GM12874 (cell line): ENCODE measurements at regions not wholly inside any gene's neighbourhood (a gene's known extent, or its start where the extent isn't known, plus 50 kb on each side); places are given as distances from the start of the nearest gene placed in this dataset.

Source experiments
- TF ChIP-seq, protein P1 (sequence below): IDR thresholded peaks from 2 replicates; pipeline ENCODE4 v1.5.1; 2011; ENCODE audit warnings: low read depth, mild to moderate bottlenecking, control low read depth, low read length, moderate library complexity; ENCODE audit not compliant: insufficient read depth

- TF ChIP-seq, protein P1, sequence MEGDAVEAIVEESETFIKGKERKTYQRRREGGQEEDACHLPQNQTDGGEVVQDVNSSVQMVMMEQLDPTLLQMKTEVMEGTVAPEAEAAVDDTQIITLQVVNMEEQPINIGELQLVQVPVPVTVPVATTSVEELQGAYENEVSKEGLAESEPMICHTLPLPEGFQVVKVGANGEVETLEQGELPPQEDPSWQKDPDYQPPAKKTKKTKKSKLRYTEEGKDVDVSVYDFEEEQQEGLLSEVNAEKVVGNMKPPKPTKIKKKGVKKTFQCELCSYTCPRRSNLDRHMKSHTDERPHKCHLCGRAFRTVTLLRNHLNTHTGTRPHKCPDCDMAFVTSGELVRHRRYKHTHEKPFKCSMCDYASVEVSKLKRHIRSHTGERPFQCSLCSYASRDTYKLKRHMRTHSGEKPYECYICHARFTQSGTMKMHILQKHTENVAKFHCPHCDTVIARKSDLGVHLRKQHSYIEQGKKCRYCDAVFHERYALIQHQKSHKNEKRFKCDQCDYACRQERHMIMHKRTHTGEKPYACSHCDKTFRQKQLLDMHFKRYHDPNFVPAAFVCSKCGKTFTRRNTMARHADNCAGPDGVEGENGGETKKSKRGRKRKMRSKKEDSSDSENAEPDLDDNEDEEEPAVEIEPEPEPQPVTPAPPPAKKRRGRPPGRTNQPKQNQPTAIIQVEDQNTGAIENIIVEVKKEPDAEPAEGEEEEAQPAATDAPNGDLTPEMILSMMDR = no peak
Measured at GRCh38 chr6:90778417-90779203, 191.7 kb upstream of the MAP3K7 start.

DNA sequence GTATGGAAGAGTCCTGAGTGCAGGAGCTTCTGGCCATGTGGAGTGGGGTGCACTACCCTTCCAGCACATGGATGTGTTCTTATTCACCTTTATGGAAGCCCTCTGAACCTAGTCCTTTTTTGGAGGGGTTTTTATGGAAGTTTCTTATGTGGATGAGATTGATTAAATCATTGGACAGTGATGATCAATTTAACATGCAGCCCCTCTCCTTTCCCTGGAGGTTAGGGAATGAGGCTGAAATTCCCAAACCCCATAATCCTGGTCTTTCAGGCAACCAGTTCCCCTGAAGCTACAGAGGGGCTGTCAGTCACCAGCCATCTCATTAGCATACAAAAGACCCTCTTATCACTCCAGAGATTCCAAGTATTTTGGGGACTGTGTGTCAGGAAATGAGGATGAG lies 183.9 kb upstream of the MAP3K7 start:
- TF ChIP-seq, protein P1 = no peak

DNA sequence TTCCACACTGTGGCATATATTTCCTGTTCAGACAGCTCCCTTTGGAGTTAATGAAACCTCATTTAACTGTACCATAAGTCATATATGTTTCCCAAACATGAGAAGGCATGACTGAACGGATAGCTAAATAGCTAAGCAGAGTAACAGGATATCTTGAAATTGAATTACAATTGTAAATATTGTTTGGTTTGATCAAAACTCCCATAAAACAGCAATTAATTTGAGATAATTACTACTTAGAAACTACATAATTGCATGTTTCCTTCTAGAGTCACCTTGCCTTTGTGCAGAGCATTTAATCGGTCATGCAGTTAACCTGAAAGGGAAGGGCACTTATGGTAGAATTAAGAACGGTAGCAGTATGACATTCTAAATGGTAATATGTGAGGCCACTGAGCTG lies 179.0 kb upstream of the MAP3K7 start:
- TF ChIP-seq, protein P1 = no peak

- TF ChIP-seq, protein P1 = no peak
Measured at GRCh38 chr6:90765491-90765890, 178.6 kb upstream of the MAP3K7 start.

DNA sequence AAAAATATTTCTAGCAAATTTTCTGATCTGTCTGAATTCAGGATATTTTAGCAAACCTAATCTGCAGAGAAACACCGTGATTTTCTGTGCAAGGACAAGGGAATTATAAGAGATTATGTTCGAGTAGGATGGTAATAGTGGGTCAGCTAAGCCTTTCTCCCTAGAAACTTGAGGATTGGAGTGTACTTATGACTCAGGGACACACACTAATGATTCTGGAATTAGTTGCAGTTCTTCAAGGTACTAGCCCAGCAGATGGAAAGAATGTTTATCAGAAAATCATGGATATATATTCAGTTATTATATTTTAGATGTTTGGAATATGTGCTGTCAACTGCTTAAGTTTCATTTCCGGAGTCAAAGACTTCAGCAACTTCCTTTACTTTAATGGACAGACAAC lies 177.1 kb upstream of the MAP3K7 start:
- TF ChIP-seq, protein P1 = no peak

GRCh38 chr6:90759664-90760063 lies 172.8 kb upstream of the MAP3K7 start:
- TF ChIP-seq, protein P1 = no peak

- TF ChIP-seq, protein P1 = no peak
Measured at GRCh38 chr6:90758741-90759140, 171.9 kb upstream of the MAP3K7 start.
